SK-N-SH (cell line): ENCODE measurements at regions not wholly inside any gene's neighbourhood (a gene's known extent, or its start where the extent isn't known, plus 50 kb on each side); places are given as distances from the start of the nearest gene placed in this dataset.

Experiments
- CHD2 ChIP-seq: fragments of 150-350 bp; IDR thresholded peaks from 2 replicates; pipeline ENCODE4 v1.6.1; 2018; ENCODE audit warnings: low read length; ENCODE audit not compliant: partially characterized antibody
- ELF1 ChIP-seq: IDR thresholded peaks from 2 replicates; pipeline ENCODE4 v1.4.0; 2012
- EP300 ChIP-seq, 2 experiments: IDR thresholded peaks; 2 replicates each; pipeline versions ENCODE4 v1.4.0 to v1.6.1; 2012; ENCODE audit warnings: borderline replicate concordance in 1 of 2, low read depth in 1 of 2, low read length in 1 of 2
- EZH2phosphoT487 ChIP-seq: fragments of 200-600 bp; sonication (generic); IDR thresholded peaks from 2 replicates; pipeline ENCODE4 v1.6.1; 2017; ENCODE audit warnings: low read depth, mixed run types, mild to moderate bottlenecking, antibody characterized with exemption, moderate library complexity, borderline replicate concordance
- FOSL2 ChIP-seq: IDR thresholded peaks from 2 replicates; pipeline ENCODE4 v1.4.0; 2012; ENCODE audit warnings: low read depth, mild to moderate bottlenecking, moderate library complexity, borderline replicate concordance
- FOXM1 ChIP-seq: IDR thresholded peaks from 2 replicates; pipeline ENCODE4 v1.4.0; 2012; ENCODE audit warnings: low read depth, mild to moderate bottlenecking
- GABPA ChIP-seq: IDR thresholded peaks from 2 replicates; pipeline ENCODE4 v1.4.0; 2012; ENCODE audit warnings: low read depth, mild to moderate bottlenecking
- GATA2 ChIP-seq: sonication (generic); formaldehyde crosslinking; IDR thresholded peaks from 2 replicates; pipeline ENCODE4 v1.5.0; 2020; ENCODE audit warnings: mild to moderate bottlenecking, missing genetic modification reagents
- MXI1 ChIP-seq: IDR thresholded peaks from 2 replicates; pipeline ENCODE4 v1.6.1; 2012; ENCODE audit warnings: mild to moderate bottlenecking, low read depth, low read length, improper control_type of control experiment
- NRF1 ChIP-seq: IDR thresholded peaks from 2 replicates; pipeline ENCODE4 v1.6.1; 2012; ENCODE audit warnings: low read depth, mild to moderate bottlenecking, low read length
- RAD21 ChIP-seq: IDR thresholded peaks from 2 replicates; pipeline ENCODE4 v1.6.1; 2012; ENCODE audit warnings: mild to moderate bottlenecking, low read length
- RXRA ChIP-seq: IDR thresholded peaks from 2 replicates; pipeline ENCODE4 v1.4.0; 2012; ENCODE audit warnings: low read depth, mild to moderate bottlenecking, borderline replicate concordance
- SMC3 ChIP-seq: IDR thresholded peaks from 2 replicates; pipeline ENCODE4 v1.6.1; 2012; ENCODE audit warnings: low read depth, low read length, improper control_type of control experiment
- TAF1 ChIP-seq: IDR thresholded peaks from 2 replicates; pipeline ENCODE4 v1.6.1; 2012; ENCODE audit warnings: low read depth, mild to moderate bottlenecking, low read length, moderate library complexity, borderline replicate concordance
- TF ChIP-seq, protein P1 (sequence below): fragments of 200-600 bp; sonication (generic); IDR thresholded peaks from 2 replicates; pipeline ENCODE4 v1.6.1; 2017; ENCODE audit warnings: antibody characterized with exemption, mild to moderate bottlenecking, moderate library complexity
- TF ChIP-seq, protein P2 (sequence below): fragments of 150-350 bp; IDR thresholded peaks from 2 replicates; pipeline ENCODE4 v1.6.1; 2017; ENCODE audit warnings: antibody characterized with exemption, low read length, low read depth, borderline replicate concordance
- TF ChIP-seq, protein P3 (sequence below): IDR thresholded peaks from 2 replicates; pipeline ENCODE4 v1.6.1; 2012; ENCODE audit warnings: mild to moderate bottlenecking, low read depth, low read length, moderate library complexity
- TF ChIP-seq, protein P4 (sequence below): IDR thresholded peaks from 2 replicates; pipeline ENCODE4 v1.4.0; 2012; ENCODE audit warnings: low read depth, borderline replicate concordance

DNA sequence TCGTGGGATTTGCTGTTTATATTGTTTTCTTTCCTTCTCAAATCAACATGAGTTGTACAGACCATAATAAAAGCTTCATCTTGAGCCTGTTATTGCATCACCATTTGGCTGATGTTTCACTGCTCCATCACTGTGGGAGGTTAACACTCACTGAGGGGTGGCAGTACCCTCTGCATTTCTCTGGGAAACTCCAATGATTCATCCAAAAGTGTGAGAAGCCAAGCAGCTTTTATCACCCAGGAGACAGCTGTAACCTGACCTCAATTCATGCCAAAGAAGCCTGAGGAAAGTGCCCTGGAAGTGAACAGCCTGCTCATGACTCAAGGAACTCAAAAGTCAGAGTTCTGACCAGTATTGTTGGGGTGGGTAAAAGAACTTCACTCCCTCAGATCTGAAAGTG lies 84.1 kb downstream of the GPR88 start (continued):
- TF ChIP-seq EP300 (IDR thresholded peaks at IDR 0.05; ENCODE audit: borderline replicate concordance in 1 of 2, low read depth in 1 of 2, low read length in 1 of 2) (peak in 1 of 2 experiments; percentile 91; a peak in 2 of 4 replicates), SMC3 (no peak), MXI1 (no peak), ELF1 (0 out of 2 replicates have a peak, but pooled peaks have one; percentile 12), NRF1 (no peak), CHD2 (no peak), EZH2phosphoT487 (no peak), FOXM1 (peak; percentile 29; the same call in 1 of the 2 replicates), GATA2 (CRISPR knock-in tag) (no peak), TAF1 (no peak), FOSL2 (peak; percentile 92), RAD21 (no peak), GABPA (peak; percentile 62), RXRA (peak; percentile 73; the same call in 1 of the 2 replicates)
- TF ChIP-seq, protein P1, sequence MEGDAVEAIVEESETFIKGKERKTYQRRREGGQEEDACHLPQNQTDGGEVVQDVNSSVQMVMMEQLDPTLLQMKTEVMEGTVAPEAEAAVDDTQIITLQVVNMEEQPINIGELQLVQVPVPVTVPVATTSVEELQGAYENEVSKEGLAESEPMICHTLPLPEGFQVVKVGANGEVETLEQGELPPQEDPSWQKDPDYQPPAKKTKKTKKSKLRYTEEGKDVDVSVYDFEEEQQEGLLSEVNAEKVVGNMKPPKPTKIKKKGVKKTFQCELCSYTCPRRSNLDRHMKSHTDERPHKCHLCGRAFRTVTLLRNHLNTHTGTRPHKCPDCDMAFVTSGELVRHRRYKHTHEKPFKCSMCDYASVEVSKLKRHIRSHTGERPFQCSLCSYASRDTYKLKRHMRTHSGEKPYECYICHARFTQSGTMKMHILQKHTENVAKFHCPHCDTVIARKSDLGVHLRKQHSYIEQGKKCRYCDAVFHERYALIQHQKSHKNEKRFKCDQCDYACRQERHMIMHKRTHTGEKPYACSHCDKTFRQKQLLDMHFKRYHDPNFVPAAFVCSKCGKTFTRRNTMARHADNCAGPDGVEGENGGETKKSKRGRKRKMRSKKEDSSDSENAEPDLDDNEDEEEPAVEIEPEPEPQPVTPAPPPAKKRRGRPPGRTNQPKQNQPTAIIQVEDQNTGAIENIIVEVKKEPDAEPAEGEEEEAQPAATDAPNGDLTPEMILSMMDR, result no peak
- TF ChIP-seq, protein P2, sequence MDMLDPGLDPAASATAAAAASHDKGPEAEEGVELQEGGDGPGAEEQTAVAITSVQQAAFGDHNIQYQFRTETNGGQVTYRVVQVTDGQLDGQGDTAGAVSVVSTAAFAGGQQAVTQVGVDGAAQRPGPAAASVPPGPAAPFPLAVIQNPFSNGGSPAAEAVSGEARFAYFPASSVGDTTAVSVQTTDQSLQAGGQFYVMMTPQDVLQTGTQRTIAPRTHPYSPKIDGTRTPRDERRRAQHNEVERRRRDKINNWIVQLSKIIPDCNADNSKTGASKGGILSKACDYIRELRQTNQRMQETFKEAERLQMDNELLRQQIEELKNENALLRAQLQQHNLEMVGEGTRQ, result no peak
- TF ChIP-seq, protein P3, sequence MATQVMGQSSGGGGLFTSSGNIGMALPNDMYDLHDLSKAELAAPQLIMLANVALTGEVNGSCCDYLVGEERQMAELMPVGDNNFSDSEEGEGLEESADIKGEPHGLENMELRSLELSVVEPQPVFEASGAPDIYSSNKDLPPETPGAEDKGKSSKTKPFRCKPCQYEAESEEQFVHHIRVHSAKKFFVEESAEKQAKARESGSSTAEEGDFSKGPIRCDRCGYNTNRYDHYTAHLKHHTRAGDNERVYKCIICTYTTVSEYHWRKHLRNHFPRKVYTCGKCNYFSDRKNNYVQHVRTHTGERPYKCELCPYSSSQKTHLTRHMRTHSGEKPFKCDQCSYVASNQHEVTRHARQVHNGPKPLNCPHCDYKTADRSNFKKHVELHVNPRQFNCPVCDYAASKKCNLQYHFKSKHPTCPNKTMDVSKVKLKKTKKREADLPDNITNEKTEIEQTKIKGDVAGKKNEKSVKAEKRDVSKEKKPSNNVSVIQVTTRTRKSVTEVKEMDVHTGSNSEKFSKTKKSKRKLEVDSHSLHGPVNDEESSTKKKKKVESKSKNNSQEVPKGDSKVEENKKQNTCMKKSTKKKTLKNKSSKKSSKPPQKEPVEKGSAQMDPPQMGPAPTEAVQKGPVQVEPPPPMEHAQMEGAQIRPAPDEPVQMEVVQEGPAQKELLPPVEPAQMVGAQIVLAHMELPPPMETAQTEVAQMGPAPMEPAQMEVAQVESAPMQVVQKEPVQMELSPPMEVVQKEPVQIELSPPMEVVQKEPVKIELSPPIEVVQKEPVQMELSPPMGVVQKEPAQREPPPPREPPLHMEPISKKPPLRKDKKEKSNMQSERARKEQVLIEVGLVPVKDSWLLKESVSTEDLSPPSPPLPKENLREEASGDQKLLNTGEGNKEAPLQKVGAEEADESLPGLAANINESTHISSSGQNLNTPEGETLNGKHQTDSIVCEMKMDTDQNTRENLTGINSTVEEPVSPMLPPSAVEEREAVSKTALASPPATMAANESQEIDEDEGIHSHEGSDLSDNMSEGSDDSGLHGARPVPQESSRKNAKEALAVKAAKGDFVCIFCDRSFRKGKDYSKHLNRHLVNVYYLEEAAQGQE, result 0 out of 2 replicates have a peak, but pooled peaks have one; percentile 56
- TF ChIP-seq, protein P4, sequence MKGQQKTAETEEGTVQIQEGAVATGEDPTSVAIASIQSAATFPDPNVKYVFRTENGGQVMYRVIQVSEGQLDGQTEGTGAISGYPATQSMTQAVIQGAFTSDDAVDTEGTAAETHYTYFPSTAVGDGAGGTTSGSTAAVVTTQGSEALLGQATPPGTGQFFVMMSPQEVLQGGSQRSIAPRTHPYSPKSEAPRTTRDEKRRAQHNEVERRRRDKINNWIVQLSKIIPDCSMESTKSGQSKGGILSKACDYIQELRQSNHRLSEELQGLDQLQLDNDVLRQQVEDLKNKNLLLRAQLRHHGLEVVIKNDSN, result 0 out of 2 replicates have a peak, but pooled peaks have one; percentile 23
